ENCODE measurements at regions not wholly inside any gene's neighbourhood (a gene's known extent, or its start where the extent isn't known, plus 50 kb on each side); places are given as distances from the start of the nearest gene placed in this dataset.

DNA sequence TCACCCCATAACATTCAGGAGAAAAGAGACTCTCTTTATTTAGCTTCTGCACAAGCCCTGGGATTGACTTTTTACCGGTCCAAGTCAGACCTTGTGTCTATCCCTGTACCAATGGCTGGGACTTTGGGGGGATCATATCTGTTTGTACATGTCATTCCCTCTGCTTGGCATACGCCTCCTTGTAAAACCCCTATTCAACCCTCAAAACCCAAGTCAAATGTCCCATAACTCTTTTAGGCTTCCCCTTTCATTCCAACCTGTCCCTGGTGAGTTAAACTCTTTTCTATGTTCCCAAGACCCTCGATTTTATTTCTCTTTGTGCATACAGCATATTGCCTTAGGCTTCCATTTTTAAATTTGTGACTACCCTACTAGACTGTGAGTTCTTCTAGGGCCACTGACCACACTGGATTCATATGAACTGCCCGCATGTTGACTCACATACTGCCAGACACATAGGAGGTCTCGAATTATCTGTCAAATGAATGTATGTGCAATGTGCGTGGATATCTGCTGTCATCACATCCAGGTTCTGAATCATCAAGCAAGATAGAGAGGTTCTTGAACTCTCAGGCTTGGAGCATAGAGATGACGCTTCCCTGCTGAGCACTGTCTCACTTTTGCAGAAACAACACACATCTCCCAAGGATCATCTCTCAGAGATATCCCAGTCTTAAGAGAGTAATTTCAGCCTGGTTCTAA is 548.6 kb upstream of the TBX3 start:
- no peak overlapping the region for H3K4me3 Mint-ChIP-seq (ENCODE audit: unreplicated experiment)
- H3K4me1 Mint-ChIP-seq (ENCODE audit: insufficient read depth, unreplicated experiment): peaks cover 4% of the 10 kb centered on the region
- no TSS peak for BruUV-seq (replicated peaks)
- H3K27me3 Mint-ChIP-seq (ENCODE audit: insufficient read depth, unreplicated experiment): no peaks in the 10 kb centered on the region
- POLR2A ChIA-PET: no interaction called here
- intact Hi-C loops (cut with micrococcal nuclease): no loop called here
- CTCF ChIA-PET: no interaction called here
- TF ChIP-seq, protein P1, sequence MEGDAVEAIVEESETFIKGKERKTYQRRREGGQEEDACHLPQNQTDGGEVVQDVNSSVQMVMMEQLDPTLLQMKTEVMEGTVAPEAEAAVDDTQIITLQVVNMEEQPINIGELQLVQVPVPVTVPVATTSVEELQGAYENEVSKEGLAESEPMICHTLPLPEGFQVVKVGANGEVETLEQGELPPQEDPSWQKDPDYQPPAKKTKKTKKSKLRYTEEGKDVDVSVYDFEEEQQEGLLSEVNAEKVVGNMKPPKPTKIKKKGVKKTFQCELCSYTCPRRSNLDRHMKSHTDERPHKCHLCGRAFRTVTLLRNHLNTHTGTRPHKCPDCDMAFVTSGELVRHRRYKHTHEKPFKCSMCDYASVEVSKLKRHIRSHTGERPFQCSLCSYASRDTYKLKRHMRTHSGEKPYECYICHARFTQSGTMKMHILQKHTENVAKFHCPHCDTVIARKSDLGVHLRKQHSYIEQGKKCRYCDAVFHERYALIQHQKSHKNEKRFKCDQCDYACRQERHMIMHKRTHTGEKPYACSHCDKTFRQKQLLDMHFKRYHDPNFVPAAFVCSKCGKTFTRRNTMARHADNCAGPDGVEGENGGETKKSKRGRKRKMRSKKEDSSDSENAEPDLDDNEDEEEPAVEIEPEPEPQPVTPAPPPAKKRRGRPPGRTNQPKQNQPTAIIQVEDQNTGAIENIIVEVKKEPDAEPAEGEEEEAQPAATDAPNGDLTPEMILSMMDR (IDR thresholded peaks at IDR 0.05; ENCODE audit: unreplicated experiment): no peak
- peaks cover 8% of the 10 kb centered on the region for H3K9me3 Mint-ChIP-seq (ENCODE audit: unreplicated experiment)
- no peaks in the 10 kb centered on the region for H3K36me3 Mint-ChIP-seq (ENCODE audit: insufficient read depth, unreplicated experiment)
- DNase-seq (ENCODE audit: unreplicated experiment): no peak
- H3K27ac Mint-ChIP-seq (ENCODE audit: low read depth, unreplicated experiment): no peak overlapping the region

DNA sequence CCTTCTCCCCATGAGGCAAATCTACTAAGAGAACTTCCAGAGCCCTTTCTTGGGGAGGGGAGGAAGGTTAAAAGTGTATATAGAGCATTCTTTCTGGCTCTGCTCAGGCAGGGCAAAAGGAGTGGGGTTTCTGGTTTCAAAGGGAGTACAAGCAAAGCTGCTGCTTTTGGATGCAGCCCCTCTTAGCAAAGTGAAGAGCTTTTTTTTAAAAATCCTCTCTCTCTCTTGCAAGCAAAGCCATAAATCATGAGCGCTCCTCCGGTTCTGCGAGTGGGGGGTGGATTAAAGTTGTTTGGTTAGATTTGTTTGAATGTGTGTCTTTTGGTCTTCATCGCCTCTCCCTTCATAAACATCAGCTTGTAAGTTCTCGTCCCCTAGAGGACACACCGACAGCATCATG is 546.6 kb upstream of the TBX3 start:
- no TSS peak for BruUV-seq (replicated peaks)
- Mint-ChIP-seq H3K4me1 (ENCODE audit: insufficient read depth, unreplicated experiment) (peaks cover 11% of the 10 kb centered on the region), H3K27me3 (ENCODE audit: insufficient read depth, unreplicated experiment) (no peaks in the 10 kb centered on the region), H3K27ac (ENCODE audit: low read depth, unreplicated experiment) (no peak overlapping the region), H3K36me3 (ENCODE audit: insufficient read depth, unreplicated experiment) (no peaks in the 10 kb centered on the region), H3K9me3 (ENCODE audit: unreplicated experiment) (no peaks in the 10 kb centered on the region), H3K4me3 (ENCODE audit: unreplicated experiment) (no peak overlapping the region)
- no peak for DNase-seq (ENCODE audit: unreplicated experiment)
- ChIA-PET POLR2A (no interaction called here), CTCF (interaction anchor here (0.6 kb wide), 2 partner anchors 82 to 548 kb away, joined by 3 read pairs; no protein-coding TSS in a partner anchor)
- intact Hi-C loops (cut with micrococcal nuclease): no loop called here
- TF ChIP-seq, protein P1 (IDR thresholded peaks at IDR 0.05; ENCODE audit: unreplicated experiment): no peak

DNA sequence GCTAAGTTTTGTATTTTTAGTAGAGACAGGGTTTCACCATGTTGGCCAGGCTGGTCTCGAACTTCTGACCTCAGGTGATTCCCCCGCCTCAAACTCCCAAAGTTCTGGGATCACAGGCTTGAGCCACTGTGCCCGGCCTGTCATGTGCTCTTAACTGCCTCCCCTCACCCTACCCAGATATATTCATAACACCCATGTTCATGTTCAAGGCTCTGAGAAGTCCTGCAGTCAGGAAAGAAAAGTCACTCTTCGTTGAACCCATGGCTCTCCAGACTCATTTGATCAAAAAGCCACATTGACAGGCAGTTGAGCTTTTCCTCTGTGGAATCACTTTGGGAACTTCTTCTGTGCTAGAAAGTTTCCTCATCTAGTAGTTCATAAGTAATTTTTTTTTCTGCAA is 545.5 kb upstream of the TBX3 start:
- Mint-ChIP-seq H3K27me3 (ENCODE audit: insufficient read depth, unreplicated experiment) (no peaks in the 10 kb centered on the region), H3K36me3 (ENCODE audit: insufficient read depth, unreplicated experiment) (no peaks in the 10 kb centered on the region), H3K4me3 (ENCODE audit: unreplicated experiment) (no peak overlapping the region), H3K4me1 (ENCODE audit: insufficient read depth, unreplicated experiment) (peaks cover 11% of the 10 kb centered on the region), H3K27ac (ENCODE audit: low read depth, unreplicated experiment) (no peak overlapping the region), H3K9me3 (ENCODE audit: unreplicated experiment) (no peaks in the 10 kb centered on the region)
- ChIA-PET POLR2A (no interaction called here), CTCF (no interaction called here)
- BruUV-seq (replicated peaks): no TSS peak
- TF ChIP-seq, protein P1 (IDR thresholded peaks at IDR 0.05; ENCODE audit: unreplicated experiment): no peak
- intact Hi-C loops (cut with micrococcal nuclease): loop anchor here (10.0 kb wide), 1 partner anchor 155 kb away; no protein-coding TSS in a partner anchor
- no peak for DNase-seq (ENCODE audit: unreplicated experiment)

DNA sequence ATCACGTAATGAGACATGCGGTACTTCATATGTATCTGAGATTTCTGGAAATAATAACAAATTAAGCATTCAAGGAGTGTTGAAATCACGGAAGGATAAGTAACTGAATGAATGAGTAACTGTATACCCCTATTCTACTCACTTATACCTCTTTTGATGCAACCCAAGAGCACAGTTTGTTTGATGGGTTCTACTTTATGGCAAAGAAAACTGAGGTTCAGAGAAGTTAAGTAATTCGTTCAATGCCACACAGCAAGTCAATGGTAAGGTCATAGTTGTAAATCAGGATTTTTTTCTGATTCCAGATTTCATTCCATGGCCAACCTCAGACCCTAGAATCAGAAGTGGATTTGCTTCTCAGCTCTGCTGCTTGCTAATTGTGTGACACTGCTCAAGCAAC is 544.5 kb upstream of the TBX3 start:
- ChIA-PET CTCF (interaction anchor here (1.5 kb wide), 1 partner anchor 18 kb away, joined by 3 read pairs; no protein-coding TSS in a partner anchor), POLR2A (interaction anchor here (0.8 to 2.6 kb wide), 2 partner anchors 184 to 544 kb away, joined by 3 to 16 read pairs; partner anchors contain the start of gene TBX3)
- Mint-ChIP-seq H3K9me3 (ENCODE audit: unreplicated experiment) (no peaks in the 10 kb centered on the region), H3K36me3 (ENCODE audit: insufficient read depth, unreplicated experiment) (no peaks in the 10 kb centered on the region), H3K4me3 (ENCODE audit: unreplicated experiment) (no peak overlapping the region), H3K4me1 (ENCODE audit: insufficient read depth, unreplicated experiment) (peaks cover 11% of the 10 kb centered on the region), H3K27ac (ENCODE audit: low read depth, unreplicated experiment) (no peak overlapping the region), H3K27me3 (ENCODE audit: insufficient read depth, unreplicated experiment) (no peaks in the 10 kb centered on the region)
- DNase-seq (ENCODE audit: unreplicated experiment): no peak
- no TSS peak for BruUV-seq (replicated peaks)
- TF ChIP-seq, protein P1 (IDR thresholded peaks at IDR 0.05; ENCODE audit: unreplicated experiment): no peak
- intact Hi-C loops (cut with micrococcal nuclease): loop anchor here (10.0 kb wide), 1 partner anchor 156 kb away; no protein-coding TSS in a partner anchor
